ENCODE measurements at regions not wholly inside any gene's neighbourhood (a gene's known extent, or its start where the extent isn't known, plus 50 kb on each side); places are given as distances from the start of the nearest gene placed in this dataset.
"Not testable (repeated sequence)": the region's sequence is repeated elsewhere in the genome, so short reads cannot be mapped to it uniquely, and the experiment has no call there.

DNA sequence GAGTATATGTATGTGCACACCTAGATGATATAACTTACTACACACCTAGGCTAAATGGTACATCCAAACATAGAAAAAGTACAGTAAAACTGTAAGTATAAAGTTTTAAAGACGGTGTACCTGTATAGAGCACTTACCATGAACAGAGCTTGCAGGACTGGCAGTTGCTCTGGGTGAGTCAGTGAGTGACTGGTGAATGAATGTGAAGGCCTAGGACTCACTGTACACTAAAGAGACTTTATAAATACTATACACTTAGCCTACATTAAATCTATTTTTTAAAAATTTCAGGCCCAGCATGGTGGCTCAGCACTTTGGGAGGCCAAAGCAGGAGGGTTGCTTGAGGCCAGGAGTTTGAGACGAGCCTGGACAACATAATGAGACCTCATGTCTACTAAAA is 195.3 kb downstream of the FZD1 start:
- Mint-ChIP-seq H3K9me3 (peaks cover 13% of the 10 kb centered on the region), H3K27me3 (ENCODE audit: low read depth) (no peaks in the 10 kb centered on the region), H3K4me1 (ENCODE audit: low read depth) (no peaks in the 10 kb centered on the region), H3K36me3 (ENCODE audit: low read depth) (no peaks in the 10 kb centered on the region), H3K27ac (no peak overlapping the region), H3K4me3 (ENCODE audit: low read depth) (no peak overlapping the region)
- DNase-seq (ENCODE audit: low spot score): no peak
- intact Hi-C loops (cut with micrococcal nuclease): no loop called here

DNA sequence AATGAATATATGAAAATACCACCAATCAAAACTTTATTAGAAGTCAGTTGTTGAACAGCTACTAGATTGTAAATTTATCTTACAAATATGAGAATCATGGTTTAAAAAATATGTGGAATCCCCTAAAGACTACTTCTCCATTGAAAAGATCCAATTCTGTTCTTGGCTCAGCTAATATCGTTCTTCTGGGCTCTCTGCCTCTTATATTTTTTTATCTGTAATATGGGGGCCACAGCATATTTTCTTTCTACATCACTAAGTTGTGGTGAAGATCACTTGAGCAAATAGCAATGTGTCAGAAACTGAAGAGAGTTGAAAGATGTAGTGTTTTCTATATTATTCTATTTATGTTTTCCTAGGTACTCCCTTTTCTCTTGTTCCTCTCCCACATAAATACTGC is 198.1 kb downstream of the FZD1 start:
- no peaks in the 10 kb centered on the region for H3K27me3 Mint-ChIP-seq (ENCODE audit: low read depth)
- intact Hi-C loops (cut with micrococcal nuclease): no loop called here
- no peak overlapping the region for H3K4me3 Mint-ChIP-seq (ENCODE audit: low read depth)
- no peaks in the 10 kb centered on the region for H3K36me3 Mint-ChIP-seq (ENCODE audit: low read depth)
- no peaks in the 10 kb centered on the region for H3K4me1 Mint-ChIP-seq (ENCODE audit: low read depth)
- no peak overlapping the region for H3K27ac Mint-ChIP-seq
- no peak for DNase-seq (ENCODE audit: low spot score)
- H3K9me3 Mint-ChIP-seq: peaks cover 9% of the 10 kb centered on the region

DNA sequence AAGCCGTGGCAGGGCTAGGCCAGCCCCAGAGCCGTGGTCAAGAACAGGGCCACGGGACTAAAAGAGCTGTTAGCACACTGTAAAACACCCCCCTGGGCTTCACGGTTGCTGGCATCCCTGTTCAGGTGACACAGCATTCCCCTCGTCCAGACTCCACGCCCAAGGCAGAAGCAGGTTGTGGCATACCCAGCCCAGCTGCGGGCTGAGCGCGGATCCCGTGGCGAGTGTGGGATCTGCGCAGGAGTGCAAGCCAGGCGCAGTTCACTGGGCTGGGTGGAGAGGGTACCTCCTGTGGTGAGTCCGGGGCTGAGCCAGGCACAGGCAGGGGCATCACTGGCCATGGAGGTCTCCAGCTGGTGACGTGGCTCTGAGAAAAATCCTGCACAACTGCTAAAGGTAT is 199.1 kb downstream of the FZD1 start:
- no peak overlapping the region for H3K4me3 Mint-ChIP-seq (ENCODE audit: low read depth)
- H3K9me3 Mint-ChIP-seq: no peaks in the 10 kb centered on the region
- H3K4me1 Mint-ChIP-seq (ENCODE audit: low read depth): no peaks in the 10 kb centered on the region
- H3K27me3 Mint-ChIP-seq (ENCODE audit: low read depth): no peaks in the 10 kb centered on the region
- intact Hi-C loops (cut with micrococcal nuclease): no loop called here
- no peak for DNase-seq (ENCODE audit: low spot score)
- no peaks in the 10 kb centered on the region for H3K36me3 Mint-ChIP-seq (ENCODE audit: low read depth)
- H3K27ac Mint-ChIP-seq: no peak overlapping the region

DNA sequence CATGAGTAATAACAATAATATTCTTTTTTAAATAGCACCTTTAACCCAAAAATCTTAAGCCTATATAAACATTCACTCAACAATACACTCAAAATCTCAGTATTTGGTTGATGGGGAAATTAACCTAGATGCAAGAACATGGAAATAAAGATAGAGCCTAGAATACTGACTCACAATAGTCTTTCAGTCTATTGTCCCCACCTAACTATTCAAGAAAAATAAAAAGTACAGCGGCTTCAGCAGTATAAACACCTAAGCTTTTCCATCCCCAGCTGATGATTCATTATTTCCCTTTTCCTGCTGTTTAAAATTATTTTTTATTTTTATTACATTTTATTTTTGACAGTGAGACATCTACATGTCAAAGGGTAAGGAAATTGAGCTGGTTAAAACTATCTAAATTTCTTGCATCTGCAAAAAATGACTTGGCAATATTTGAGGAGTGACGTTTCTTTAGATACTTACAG is 201.4 kb downstream of the FZD1 start:
- DNase-seq (ENCODE audit: low spot score): no peak
- Mint-ChIP-seq H3K27me3 (ENCODE audit: low read depth) (no peaks in the 10 kb centered on the region), H3K4me1 (ENCODE audit: low read depth) (no peaks in the 10 kb centered on the region), H3K9me3 (no peaks in the 10 kb centered on the region), H3K4me3 (ENCODE audit: low read depth) (no peak overlapping the region), H3K36me3 (ENCODE audit: low read depth) (no peaks in the 10 kb centered on the region), H3K27ac (no peak overlapping the region)
- intact Hi-C loops (cut with micrococcal nuclease): no loop called here

DNA sequence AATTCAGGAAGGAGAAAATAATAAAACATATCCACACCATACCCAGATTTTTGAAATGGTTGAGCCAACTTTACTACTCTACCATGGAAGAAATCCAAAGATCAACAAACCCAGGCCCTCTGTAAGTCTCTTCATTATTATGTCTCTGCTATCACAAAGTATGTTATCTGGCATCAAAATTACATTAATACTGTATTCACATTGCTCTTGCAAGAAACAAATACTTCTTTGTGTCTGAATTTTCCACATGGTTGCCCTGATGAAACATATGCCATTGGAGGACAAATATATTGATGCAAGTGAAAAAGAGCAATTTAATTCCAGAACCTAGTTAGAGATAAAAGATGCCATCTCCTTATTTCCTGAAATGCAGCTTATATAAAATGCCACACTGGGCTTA is 204.0 kb downstream of the FZD1 start:
- DNase-seq (ENCODE audit: low spot score): no peak
- Mint-ChIP-seq H3K27me3 (ENCODE audit: low read depth) (no peaks in the 10 kb centered on the region), H3K4me1 (ENCODE audit: low read depth) (no peaks in the 10 kb centered on the region), H3K9me3 (no peaks in the 10 kb centered on the region), H3K36me3 (ENCODE audit: low read depth) (no peaks in the 10 kb centered on the region), H3K27ac (no peak overlapping the region), H3K4me3 (ENCODE audit: low read depth) (no peak overlapping the region)
- intact Hi-C loops (cut with micrococcal nuclease): no loop called here

DNA sequence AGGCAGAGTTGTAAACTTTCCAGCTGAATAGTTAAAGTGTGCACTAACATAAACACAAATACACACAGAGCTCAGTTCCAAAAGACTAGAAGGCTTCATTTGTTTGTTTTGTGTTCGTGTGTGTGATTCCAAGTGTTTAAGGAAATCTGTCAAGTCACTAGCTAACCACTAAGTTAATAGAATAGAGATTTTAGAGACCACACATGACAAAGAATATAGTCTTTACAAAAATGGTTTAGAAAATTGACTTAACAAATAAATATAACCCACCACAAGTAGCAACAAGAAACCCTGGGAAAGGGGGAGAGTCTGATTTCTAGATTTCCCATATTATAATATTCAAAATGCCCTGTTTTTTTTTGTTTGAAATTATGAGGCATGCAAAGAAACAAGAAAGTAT is 209.4 kb downstream of the FZD1 start:
- Mint-ChIP-seq H3K27me3 (ENCODE audit: low read depth) (no peaks in the 10 kb centered on the region), H3K9me3 (peaks cover 11% of the 10 kb centered on the region), H3K27ac (no peak overlapping the region), H3K4me3 (ENCODE audit: low read depth) (no peak overlapping the region), H3K36me3 (ENCODE audit: low read depth) (no peaks in the 10 kb centered on the region), H3K4me1 (ENCODE audit: low read depth) (no peaks in the 10 kb centered on the region)
- intact Hi-C loops (cut with micrococcal nuclease): no loop called here
- DNase-seq (ENCODE audit: low spot score): no peak

DNA sequence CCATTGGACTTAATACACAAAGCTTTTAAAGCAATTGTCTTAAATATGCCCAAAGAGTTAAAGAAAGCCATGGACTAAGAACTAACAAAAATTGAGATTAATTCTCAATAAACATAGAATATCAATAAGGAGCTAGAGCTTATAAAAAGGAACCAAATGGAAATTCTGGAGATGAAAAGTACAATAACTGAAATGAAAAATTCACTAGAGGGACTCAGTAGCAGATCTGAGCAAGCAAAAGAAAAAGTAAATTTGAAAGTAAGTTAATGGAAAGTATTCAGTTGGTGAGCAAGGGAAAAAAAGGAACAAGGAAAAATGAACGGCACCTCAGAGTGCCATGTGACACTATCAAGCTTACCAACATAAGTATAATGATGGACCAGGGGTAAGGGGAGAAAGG is 209.8 kb downstream of the FZD1 start:
- Mint-ChIP-seq H3K4me1 (ENCODE audit: low read depth) (no peaks in the 10 kb centered on the region), H3K9me3 (peaks cover 11% of the 10 kb centered on the region), H3K27ac (no peak overlapping the region), H3K27me3 (ENCODE audit: low read depth) (no peaks in the 10 kb centered on the region), H3K36me3 (ENCODE audit: low read depth) (no peaks in the 10 kb centered on the region), H3K4me3 (ENCODE audit: low read depth) (no peak overlapping the region)
- DNase-seq (ENCODE audit: low spot score): no peak
- intact Hi-C loops (cut with micrococcal nuclease): no loop called here

DNA sequence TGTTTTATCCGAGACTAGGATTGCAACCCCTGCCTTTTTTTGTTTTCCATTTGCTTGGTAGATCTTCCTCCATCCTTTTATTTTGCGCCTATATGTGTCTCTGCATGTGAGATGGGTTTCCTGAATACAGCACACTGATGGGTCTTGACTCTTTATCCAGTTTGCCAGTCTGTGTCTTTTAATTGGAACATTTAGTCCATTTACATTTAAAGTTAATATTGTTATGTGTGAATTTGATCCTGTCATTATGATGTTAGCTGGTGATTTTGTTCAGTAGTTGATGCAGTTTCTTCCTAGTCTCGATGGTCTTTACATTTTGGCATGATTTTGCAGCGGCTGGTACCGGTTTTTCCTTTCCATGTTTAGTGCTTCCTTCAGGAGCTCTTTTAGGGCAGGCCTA is 216.2 kb downstream of the FZD1 start:
- DNase-seq (ENCODE audit: low spot score); H3K27me3 Mint-ChIP-seq (ENCODE audit: low read depth); H3K4me3 Mint-ChIP-seq (ENCODE audit: low read depth); H3K4me1 Mint-ChIP-seq (ENCODE audit: low read depth); intact Hi-C loops (cut with micrococcal nuclease); H3K27ac Mint-ChIP-seq; H3K36me3 Mint-ChIP-seq (ENCODE audit: low read depth); H3K9me3 Mint-ChIP-seq: not testable (repeated sequence)

DNA sequence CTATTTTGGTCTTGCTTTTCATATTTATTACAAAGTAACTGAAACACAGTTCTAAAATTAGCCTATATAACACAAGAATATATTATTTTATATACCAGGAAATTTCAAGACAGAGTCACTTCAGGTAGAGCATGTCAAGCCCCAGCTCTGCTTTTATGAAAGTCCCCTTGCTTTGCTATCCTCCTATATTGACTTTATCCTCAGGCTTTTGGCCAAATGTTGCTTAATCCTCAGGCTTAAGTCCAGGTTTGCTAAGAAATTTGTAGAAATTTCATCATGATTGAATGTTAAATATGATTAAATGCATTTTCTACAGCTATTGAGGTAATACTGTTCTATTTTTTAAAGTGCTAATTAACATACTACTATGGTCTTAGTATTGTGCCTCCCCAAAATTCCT is 227.6 kb downstream of the FZD1 start:
- no peak for DNase-seq (ENCODE audit: low spot score)
- intact Hi-C loops (cut with micrococcal nuclease): no loop called here
- no peaks in the 10 kb centered on the region for H3K27me3 Mint-ChIP-seq (ENCODE audit: low read depth)
- H3K27ac Mint-ChIP-seq: no peak overlapping the region
- H3K4me3 Mint-ChIP-seq (ENCODE audit: low read depth): no peak overlapping the region
- no peaks in the 10 kb centered on the region for H3K4me1 Mint-ChIP-seq (ENCODE audit: low read depth)
- peaks cover 6% of the 10 kb centered on the region for H3K9me3 Mint-ChIP-seq
- no peaks in the 10 kb centered on the region for H3K36me3 Mint-ChIP-seq (ENCODE audit: low read depth)

DNA sequence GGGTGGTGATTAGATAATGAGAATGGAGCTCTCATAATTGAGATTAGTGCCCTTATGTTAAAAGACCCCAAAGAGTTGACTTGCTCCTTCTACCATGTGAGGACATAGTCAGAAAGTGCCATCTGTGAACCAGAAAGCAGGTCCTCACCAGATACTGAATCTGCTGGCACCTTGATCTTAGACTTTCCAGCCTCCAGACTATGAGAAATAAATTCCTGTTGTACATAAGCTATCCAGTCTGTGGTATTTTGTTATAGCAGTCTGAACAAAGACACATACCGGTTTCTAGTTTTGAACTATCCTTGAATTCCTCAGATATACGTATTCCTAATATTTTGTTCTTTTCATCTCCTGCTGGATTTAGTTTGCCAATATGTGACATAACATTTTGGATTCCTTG is 228.1 kb downstream of the FZD1 start:
- no peak overlapping the region for H3K27ac Mint-ChIP-seq

DNA sequence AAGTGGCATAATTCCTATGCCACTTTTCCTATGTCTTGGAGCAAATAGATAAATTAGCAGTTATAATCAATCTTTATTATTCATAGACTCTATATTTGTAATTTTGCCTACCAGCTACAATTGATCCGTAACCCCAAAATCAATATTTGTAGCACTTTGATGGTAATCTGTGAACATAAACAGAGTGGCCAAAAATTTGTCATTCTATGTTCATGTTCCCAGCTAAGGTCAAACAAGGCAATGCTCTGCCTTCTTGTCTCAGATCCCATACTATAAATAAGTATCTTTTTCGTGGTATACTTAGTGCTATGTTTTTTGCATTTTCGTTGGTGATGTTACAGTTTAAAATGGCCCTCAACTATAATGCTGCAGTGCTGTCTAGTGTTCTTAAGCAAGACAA is 228.5 kb downstream of the FZD1 start:
- Mint-ChIP-seq H3K9me3 (peaks cover 6% of the 10 kb centered on the region), H3K36me3 (ENCODE audit: low read depth) (no peaks in the 10 kb centered on the region), H3K4me3 (ENCODE audit: low read depth) (no peak overlapping the region), H3K4me1 (ENCODE audit: low read depth) (no peaks in the 10 kb centered on the region), H3K27me3 (ENCODE audit: low read depth) (no peaks in the 10 kb centered on the region), H3K27ac (no peak overlapping the region)
- no peak for DNase-seq (ENCODE audit: low spot score)
- intact Hi-C loops (cut with micrococcal nuclease): no loop called here

More for the DNA sequence above, 228.1 kb downstream of the FZD1 start:
- Mint-ChIP-seq H3K27me3 (ENCODE audit: low read depth) (no peaks in the 10 kb centered on the region), H3K4me1 (ENCODE audit: low read depth) (no peaks in the 10 kb centered on the region), H3K36me3 (ENCODE audit: low read depth) (no peaks in the 10 kb centered on the region), H3K4me3 (ENCODE audit: low read depth) (no peak overlapping the region), H3K9me3 (peaks cover 6% of the 10 kb centered on the region)
- no peak for DNase-seq (ENCODE audit: low spot score)
- intact Hi-C loops (cut with micrococcal nuclease): no loop called here

DNA sequence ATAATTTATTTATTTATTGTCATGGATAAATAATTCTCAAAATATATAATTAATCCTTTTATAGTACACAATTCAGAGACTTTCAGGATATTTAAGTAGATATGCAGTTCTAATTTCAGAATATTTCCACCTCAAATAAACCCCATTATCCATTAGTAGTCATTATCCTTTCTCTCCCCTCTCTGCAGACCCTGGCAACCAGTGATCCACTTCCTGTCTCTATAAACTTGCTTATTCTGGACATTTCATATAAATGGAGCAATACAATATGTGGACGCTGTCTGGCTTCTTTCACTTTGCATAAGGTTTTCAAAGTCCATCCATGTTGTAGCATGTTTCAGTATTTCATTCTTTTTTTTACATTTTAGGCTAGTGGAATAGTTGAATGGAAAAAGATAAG is 230.2 kb downstream of the FZD1 start:
- no peak overlapping the region for H3K4me3 Mint-ChIP-seq (ENCODE audit: low read depth)

DNA sequence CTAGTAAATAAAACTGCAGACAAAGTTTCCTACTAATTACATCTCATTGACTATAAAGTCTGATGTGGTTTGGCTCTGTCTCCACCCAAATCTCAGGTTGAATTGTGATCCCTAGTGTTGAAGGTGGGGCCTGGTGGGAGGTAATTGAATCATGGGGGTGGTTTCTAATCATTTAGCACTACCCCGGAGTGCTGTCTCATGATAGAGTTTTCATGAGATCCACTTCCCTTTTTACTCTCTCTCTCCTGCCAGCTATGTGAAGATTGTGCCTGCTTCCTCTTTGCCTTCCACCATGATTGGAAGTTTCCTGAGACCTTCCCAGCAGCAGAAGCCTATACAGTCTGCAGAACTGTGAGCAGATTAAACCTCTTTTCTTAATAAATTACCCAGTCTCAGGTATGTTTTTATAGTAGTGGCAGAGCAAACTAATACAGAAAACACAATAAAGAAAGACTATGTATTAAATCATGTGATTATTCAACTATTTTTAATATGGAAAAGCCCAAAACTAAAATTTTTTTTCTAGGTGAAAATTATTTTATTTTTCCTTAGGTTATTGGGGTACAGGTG is 232.1 kb downstream of the FZD1 start:
- no peaks in the 10 kb centered on the region for H3K36me3 Mint-ChIP-seq (ENCODE audit: low read depth)
- H3K27ac Mint-ChIP-seq: no peak overlapping the region
- no peaks in the 10 kb centered on the region for H3K27me3 Mint-ChIP-seq (ENCODE audit: low read depth)
- H3K9me3 Mint-ChIP-seq: peaks cover 9% of the 10 kb centered on the region
- H3K4me3 Mint-ChIP-seq (ENCODE audit: low read depth): no peak overlapping the region
- intact Hi-C loops (cut with micrococcal nuclease): no loop called here
- H3K4me1 Mint-ChIP-seq (ENCODE audit: low read depth): no peaks in the 10 kb centered on the region
- no peak for DNase-seq (ENCODE audit: low spot score)

More for the DNA sequence above, 230.2 kb downstream of the FZD1 start:
- Mint-ChIP-seq H3K36me3 (ENCODE audit: low read depth) (no peaks in the 10 kb centered on the region), H3K9me3 (peaks cover 8% of the 10 kb centered on the region), H3K27me3 (ENCODE audit: low read depth) (no peaks in the 10 kb centered on the region), H3K27ac (no peak overlapping the region), H3K4me1 (ENCODE audit: low read depth) (no peaks in the 10 kb centered on the region)
- DNase-seq (ENCODE audit: low spot score): no peak
- intact Hi-C loops (cut with micrococcal nuclease): no loop called here

DNA sequence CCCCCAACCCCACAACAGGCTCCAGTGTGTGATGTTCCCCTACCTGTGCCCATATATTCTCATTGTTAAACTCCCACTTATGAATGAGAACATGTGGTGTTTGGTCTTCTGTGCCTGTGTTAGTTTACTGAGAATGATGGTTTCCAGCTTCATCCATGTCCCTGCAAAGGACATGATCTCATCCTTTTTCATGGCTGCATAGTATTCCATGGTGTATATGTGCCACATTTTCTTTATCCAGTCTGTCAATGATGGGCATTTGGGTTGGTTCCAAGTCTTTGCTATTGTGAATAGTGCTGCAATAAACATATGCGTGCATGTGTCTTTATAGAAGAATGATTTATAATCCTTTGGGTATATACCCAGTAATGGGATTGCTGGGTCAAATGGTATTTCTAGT is 233.0 kb downstream of the FZD1 start:
- H3K27me3 Mint-ChIP-seq (ENCODE audit: low read depth); intact Hi-C loops (cut with micrococcal nuclease); H3K4me1 Mint-ChIP-seq (ENCODE audit: low read depth); DNase-seq (ENCODE audit: low spot score); H3K4me3 Mint-ChIP-seq (ENCODE audit: low read depth); H3K36me3 Mint-ChIP-seq (ENCODE audit: low read depth); H3K27ac Mint-ChIP-seq; H3K9me3 Mint-ChIP-seq: not testable (repeated sequence)
